Vagina (tissue), 2 donors: ENCODE measurements at regions not wholly inside any gene's neighbourhood (a gene's known extent, or its start where the extent isn't known, plus 50 kb on each side); places are given as distances from the start of the nearest gene placed in this dataset.

Experiments used
- CTCF ChIP-seq, 3 experiments: fragments of 450-650 bp in 2 of 3; fragments of 200-600 bp in 1 of 3; sonication (generic) in 1 of 3; IDR thresholded peaks; one replicate each; pipeline ENCODE4 v1.5.1; 2017 to 2019; ENCODE audit warnings: antibody characterized with exemption in 3 of 3, mild to moderate bottlenecking in 2 of 3, moderate library complexity in 2 of 3
- POLR2A ChIP-seq, 2 donors: fragments of 450-650 bp; IDR thresholded peaks; one replicate each; pipeline ENCODE4 v1.6.1; 2017; ENCODE audit warnings: antibody characterized with exemption in 2 of 2, mild to moderate bottlenecking in 2 of 2, moderate library complexity in 2 of 2
- POLR2AphosphoS5 ChIP-seq, 2 donors: sonication (generic); formaldehyde crosslinking; IDR thresholded peaks; one replicate each; pipeline ENCODE4 v1.9.0; 2017; ENCODE audit warnings: antibody characterized with exemption in 2 of 2, mild to moderate bottlenecking in 2 of 2, low read depth in 1 of 2; ENCODE audit not compliant: insufficient read depth in 1 of 2

GRCh38 chrX:11881485-11882170, 123.6 kb downstream of the MSL3 start:
- TF ChIP-seq CTCF (IDR thresholded peaks at IDR 0.05), result no peak
- no peak for TF ChIP-seq POLR2A (IDR thresholded peaks at IDR 0.05)
- TF ChIP-seq POLR2AphosphoS5 (IDR thresholded peaks at IDR 0.05; ENCODE audit: insufficient read depth in 1 of 2, low read depth in 1 of 2), result no peak
